PC-9 (cell line): ENCODE measurements at regions not wholly inside any gene's neighbourhood (a gene's known extent, or its start where the extent isn't known, plus 50 kb on each side); places are given as distances from the start of the nearest gene placed in this dataset.

Source experiments
- BruUV-seq: library from RNA; stranded (reverse); fragments of 400-500 nt; replicated peaks from 2 replicates; lab custom pipeline; 2021; lab: Mats Ljungman, UMichigan
- CTCF ChIA-PET: fragments of 300-600 bp; sonication (Branson Sonifier 250); formaldehyde crosslinking; loops from one replicate; lab custom pipeline; 2022; ENCODE audit warnings: antibody characterized with exemption; lab: Charles Lee
- POLR2A ChIA-PET: fragments of 300-600 bp; sonication (Branson Sonifier 250); formaldehyde crosslinking; loops from one replicate; lab custom pipeline; 2022; ENCODE audit warnings: antibody characterized with exemption; ENCODE audit not compliant: unreplicated experiment; lab: Charles Lee
- DNase-seq, 2 experiments: peaks; one replicate each; pipeline versions ENCODE4 v3.0.0 to v3.0.0-alpha.2; 2015 to 2022; ENCODE audit warnings: mixed read lengths in 1 of 2
- H2AFZ ChIP-seq: fragments of 200-600 bp; sonication (generic); 2 replicates; pipeline ENCODE4 v1.8.1; 2017; ENCODE audit warnings: antibody characterized with exemption
- H3F3A ChIP-seq: fragments of 200-600 bp; sonication (generic); 2 replicates; pipeline ENCODE4 v1.8.1; 2017; ENCODE audit warnings: antibody characterized with exemption, mild to moderate bottlenecking, low read depth; ENCODE audit not compliant: insufficient read depth
- H3K27ac ChIP-seq: fragments of 200-600 bp; sonication (generic); 2 replicates; pipeline ENCODE4 v1.6.1; 2016; ENCODE audit warnings: mixed run types
- H3K27me3 ChIP-seq: fragments of 200-600 bp; sonication (generic); 2 replicates; pipeline ENCODE4 v1.6.1; 2016; ENCODE audit warnings: low read depth, mixed run types; ENCODE audit not compliant: insufficient read depth
- H3K36me3 ChIP-seq: fragments of 200-600 bp; sonication (generic); 2 replicates; pipeline ENCODE4 v1.6.1; 2016; ENCODE audit warnings: low read depth, mixed run types
- H3K4me1 ChIP-seq: fragments of 200-600 bp; sonication (generic); replicated peaks from 2 replicates; pipeline ENCODE4 v1.6.1; 2016; ENCODE audit warnings: mixed run types; ENCODE audit not compliant: insufficient read depth
- H3K4me2 ChIP-seq: fragments of 200-600 bp; sonication (generic); 2 replicates; pipeline ENCODE4 v1.6.1; 2017; ENCODE audit warnings: mixed run types
- H3K4me3 ChIP-seq: fragments of 200-600 bp; sonication (generic); 2 replicates; pipeline ENCODE4 v1.6.1; 2016; ENCODE audit warnings: mixed run types
- H3K79me2 ChIP-seq: fragments of 200-600 bp; sonication (generic); 2 replicates; pipeline ENCODE4 v1.6.1; 2017; ENCODE audit warnings: low read depth, mixed run types
- H3K9me2 ChIP-seq: fragments of 200-600 bp; sonication (generic); 2 replicates; pipeline ENCODE4 v1.8.1; 2017; ENCODE audit warnings: mild to moderate bottlenecking; ENCODE audit not compliant: insufficient read depth
- H3K9me3 ChIP-seq: fragments of 200-600 bp; sonication (generic); 2 replicates; pipeline ENCODE4 v1.8.1; 2016; ENCODE audit warnings: low read depth; ENCODE audit not compliant: insufficient read depth
- H4K20me1 ChIP-seq: fragments of 200-600 bp; sonication (generic); 2 replicates; pipeline ENCODE4 v1.8.1; 2017; ENCODE audit not compliant: insufficient read depth
- CTCF ChIP-seq: fragments of 200-600 bp; sonication (generic); conservative IDR thresholded peaks from 2 replicates; pipeline ENCODE4 v1.6.1; 2017; ENCODE audit warnings: mixed run types, antibody characterized with exemption, mild to moderate bottlenecking, moderate library complexity
- EZH2 ChIP-seq: fragments of 200-600 bp; sonication (generic); IDR thresholded peaks from 2 replicates; pipeline ENCODE4 v1.8.0; 2017; ENCODE audit warnings: antibody characterized with exemption, low read depth
- intact Hi-C: fragments of 100-400 bp; cut with micrococcal nuclease; formaldehyde crosslinking; loops from one replicate; pipeline ENCODE4 v1.10.0; 2022; ENCODE audit not compliant: unreplicated experiment

- H3K79me2 ChIP-seq: no peaks in the 10 kb centered on the region
- ChIA-PET CTCF (no interaction called here), POLR2A (no interaction called here)
- H3K4me1 ChIP-seq: no peaks in the 10 kb centered on the region
- intact Hi-C loops: no loop called here
- H3F3A ChIP-seq: no peaks in the 10 kb centered on the region
- no peak for TF ChIP-seq EZH2
- no peak for TF ChIP-seq CTCF
- no peaks in the 10 kb centered on the region for H3K9me3 ChIP-seq
- no peaks in the 10 kb centered on the region for H3K36me3 ChIP-seq
- H4K20me1 ChIP-seq: no peaks in the 10 kb centered on the region
- H3K9me2 ChIP-seq: no peaks in the 10 kb centered on the region
- H3K4me2 ChIP-seq: no peak overlapping the region
- no peak for DNase-seq
- no peak overlapping the region for H2AFZ ChIP-seq
- peaks cover 7% of the 10 kb centered on the region; the same call in 1 of the 2 replicates for H3K27me3 ChIP-seq
- no peak overlapping the region for H3K27ac ChIP-seq
- H3K4me3 ChIP-seq: no peak overlapping the region
- no TSS peak for BruUV-seq
Observed at GRCh38 chr16:73129455-73129854, 81.5 kb upstream of the ZFHX3 start.

- DNase-seq: no peak
- H3K4me3 ChIP-seq: no peak overlapping the region
- H3K4me2 ChIP-seq: no peak overlapping the region
- H3K27ac ChIP-seq: no peak overlapping the region
- TF ChIP-seq CTCF (no peak), EZH2 (no peak)
- no peaks in the 10 kb centered on the region for H4K20me1 ChIP-seq
- no peaks in the 10 kb centered on the region for H3K9me3 ChIP-seq
- H3K4me1 ChIP-seq: no peaks in the 10 kb centered on the region
- no peaks in the 10 kb centered on the region for H3K79me2 ChIP-seq
- intact Hi-C loops: no loop called here
- peaks cover 7% of the 10 kb centered on the region; the same call in 1 of the 2 replicates for H3K27me3 ChIP-seq
- ChIA-PET POLR2A (no interaction called here), CTCF (interaction anchor here (0.6 kb wide), 1 partner anchor 50 kb away, joined by 8 read pairs; no protein-coding TSS in a partner anchor)
- no peak overlapping the region for H2AFZ ChIP-seq
- H3K9me2 ChIP-seq: no peaks in the 10 kb centered on the region
- H3K36me3 ChIP-seq: no peaks in the 10 kb centered on the region
- BruUV-seq: no TSS peak
- H3F3A ChIP-seq: no peaks in the 10 kb centered on the region
Observed at GRCh38 chr16:73126525-73126853, 78.6 kb upstream of the ZFHX3 start.

- intact Hi-C loops: no loop called here
- no TSS peak for BruUV-seq
- H3K4me1 ChIP-seq: no peaks in the 10 kb centered on the region
- H2AFZ ChIP-seq: no peak overlapping the region
- no peak for TF ChIP-seq CTCF
- TF ChIP-seq EZH2: no peak
- no peak for DNase-seq
- ChIA-PET CTCF (no interaction called here), POLR2A (no interaction called here)
- no peaks in the 10 kb centered on the region for H3K36me3 ChIP-seq
- no peaks in the 10 kb centered on the region for H4K20me1 ChIP-seq
- no peaks in the 10 kb centered on the region for H3K79me2 ChIP-seq
- no peaks in the 10 kb centered on the region for H3F3A ChIP-seq
- H3K27me3 ChIP-seq: peaks cover 7% of the 10 kb centered on the region; the same call in 1 of the 2 replicates
- H3K27ac ChIP-seq: no peak overlapping the region
- no peak overlapping the region for H3K4me3 ChIP-seq
- H3K9me3 ChIP-seq: no peaks in the 10 kb centered on the region
- no peak overlapping the region for H3K4me2 ChIP-seq
- H3K9me2 ChIP-seq: no peaks in the 10 kb centered on the region
Observed at GRCh38 chr16:73125850-73126524, 78.1 kb upstream of the ZFHX3 start.
